ENCODE measurements at regions not wholly inside any gene's neighbourhood (a gene's known extent, or its start where the extent isn't known, plus 50 kb on each side); places are given as distances from the start of the nearest gene placed in this dataset.
"Not testable (repeated sequence)": the region's sequence is repeated elsewhere in the genome, so short reads cannot be mapped to it uniquely, and the experiment has no call there.

- no peaks in the 10 kb centered on the region for H3K9me3 ChIP-seq
- 41 to 71% methylated on average over 1 of the region's 1 CpG for WGBS, 2 donors
- ATAC-seq (no peak), DNase-seq (no peak)
- no peaks in the 10 kb centered on the region for H3K36me3 ChIP-seq (replicated peaks in 1 of 2; ENCODE audit: insufficient read depth in 1 of 2, low read depth in 2 of 2)
- no peaks in the 10 kb centered on the region for H3K4me1 ChIP-seq
- no peak overlapping the region for H3K4me3 ChIP-seq
- TF ChIP-seq POLR2A (IDR thresholded peaks at IDR 0.05) (no peak), CTCF (IDR thresholded peaks at IDR 0.05) (no peak)
- no peak overlapping the region for H3K27ac ChIP-seq
- no peaks in the 10 kb centered on the region for H3K27me3 ChIP-seq
- intact Hi-C loops (cut with DNase I): no loop called here
These were observed 81.2 kb upstream of the PTH start for GRCh38 chr11:13576995-13577394.

GRCh38 chr11:13575385-13575784, 79.6 kb upstream of the PTH start:
- H3K36me3 ChIP-seq (replicated peaks in 1 of 2; ENCODE audit: insufficient read depth in 1 of 2, low read depth in 2 of 2); intact Hi-C loops (cut with DNase I); H3K9me3 ChIP-seq; H3K27me3 ChIP-seq; H3K27ac ChIP-seq; ATAC-seq; DNase-seq; H3K4me3 ChIP-seq; H3K4me1 ChIP-seq: not testable (repeated sequence)
- 89 to 94% methylated on average over 1 of the region's 1 CpG for WGBS, 2 donors

DNA sequence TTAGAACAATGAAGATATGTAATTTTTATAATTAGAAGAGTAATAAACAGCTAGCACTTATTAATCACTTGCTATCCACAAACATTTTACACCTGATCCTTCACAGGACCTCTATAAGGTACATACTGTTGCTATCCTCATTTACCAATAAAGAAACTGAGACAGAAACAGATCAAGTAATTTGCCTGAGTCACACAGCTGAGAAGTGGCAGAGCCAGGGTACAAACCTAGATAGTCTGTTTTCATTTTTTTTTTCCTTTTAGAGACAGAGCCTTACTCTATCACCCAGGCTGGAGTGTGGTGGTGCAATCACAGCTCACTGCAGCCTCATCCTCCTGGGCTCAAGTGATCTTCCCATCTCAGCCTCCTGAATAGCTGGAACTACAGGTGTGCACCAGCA, 71.8 kb upstream of the PTH start:
- DNase-seq (no peak), ATAC-seq (no peak)
- no peak overlapping the region for H3K4me3 ChIP-seq
- no peaks in the 10 kb centered on the region for H3K9me3 ChIP-seq
- H3K27me3 ChIP-seq: no peaks in the 10 kb centered on the region
- no peaks in the 10 kb centered on the region for H3K4me1 ChIP-seq
- no peak for TF ChIP-seq POLR2A (IDR thresholded peaks at IDR 0.05)
- TF ChIP-seq CTCF (IDR thresholded peaks at IDR 0.05): no peak
- intact Hi-C loops (cut with DNase I): no loop called here
- no peaks in the 10 kb centered on the region for H3K36me3 ChIP-seq (replicated peaks in 1 of 2; ENCODE audit: insufficient read depth in 1 of 2, low read depth in 2 of 2)
- no peak overlapping the region for H3K27ac ChIP-seq

DNA sequence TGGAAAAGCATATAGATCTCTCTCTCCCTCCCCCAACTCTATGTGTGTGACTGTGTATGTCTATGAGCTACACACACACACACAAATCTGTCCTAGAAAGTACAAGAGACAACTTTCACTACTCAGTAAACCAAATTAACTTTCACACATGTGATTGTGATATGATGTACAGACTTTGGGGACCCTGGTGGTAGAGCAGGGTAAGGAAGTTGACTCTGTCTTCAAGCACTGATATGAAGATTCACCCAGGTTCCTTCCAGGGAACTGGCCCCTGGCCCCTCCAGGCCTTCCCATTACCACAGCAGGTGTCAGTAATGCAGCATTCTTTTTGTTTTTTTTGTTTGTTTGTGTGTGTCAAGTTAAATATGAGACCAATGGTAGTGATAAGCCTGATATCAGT, 66.1 kb upstream of the PTH start:
- intact Hi-C loops (cut with DNase I): no loop called here
- TF ChIP-seq CTCF (IDR thresholded peaks at IDR 0.05) (no peak), POLR2A (IDR thresholded peaks at IDR 0.05) (no peak)
- H3K27ac ChIP-seq: no peak overlapping the region
- ATAC-seq (no peak), DNase-seq (no peak)
- no peaks in the 10 kb centered on the region for H3K9me3 ChIP-seq
- no peak overlapping the region for H3K4me3 ChIP-seq
- no peaks in the 10 kb centered on the region for H3K4me1 ChIP-seq
- no peaks in the 10 kb centered on the region for H3K27me3 ChIP-seq
- no peaks in the 10 kb centered on the region for H3K36me3 ChIP-seq (replicated peaks in 1 of 2; ENCODE audit: insufficient read depth in 1 of 2, low read depth in 2 of 2)

DNA sequence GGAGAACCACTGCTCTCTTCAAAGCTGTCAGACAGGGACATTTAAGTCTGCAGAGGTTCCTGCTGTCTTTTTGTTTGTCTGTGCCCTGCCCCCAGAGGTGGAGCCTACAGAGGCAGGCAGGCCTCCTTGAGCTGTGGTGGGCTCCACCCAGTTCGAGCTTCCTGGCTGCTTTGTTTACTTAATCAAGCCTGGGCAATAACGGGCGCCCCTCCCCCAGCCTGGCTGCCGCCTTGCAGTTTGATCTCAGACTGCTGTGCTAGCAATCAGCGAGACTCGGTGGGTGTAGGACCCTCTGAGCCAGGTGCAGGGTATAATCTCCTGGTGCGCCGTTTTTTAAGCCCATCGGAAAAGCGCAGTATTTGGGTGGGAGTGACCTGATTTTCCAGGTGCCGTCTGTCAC, 64.5 kb upstream of the PTH start:
- H3K4me1 ChIP-seq; DNase-seq; intact Hi-C loops (cut with DNase I); H3K9me3 ChIP-seq; H3K4me3 ChIP-seq; H3K27me3 ChIP-seq; H3K36me3 ChIP-seq (replicated peaks in 1 of 2; ENCODE audit: insufficient read depth in 1 of 2, low read depth in 2 of 2); ATAC-seq; H3K27ac ChIP-seq: not testable (repeated sequence)
- 59 to 66% methylated on average over 5 to 11 of the region's 11 CpGs for WGBS, 2 donors

- H3K27ac ChIP-seq: no peak overlapping the region
- H3K9me3 ChIP-seq: no peaks in the 10 kb centered on the region
- H3K27me3 ChIP-seq: no peaks in the 10 kb centered on the region
- no peaks in the 10 kb centered on the region for H3K36me3 ChIP-seq (replicated peaks in 1 of 2; ENCODE audit: insufficient read depth in 1 of 2, low read depth in 2 of 2)
- no peaks in the 10 kb centered on the region for H3K4me1 ChIP-seq
- WGBS, 2 donors: 68 to 69% methylated on average over 3 of the region's 3 CpGs
- no peak overlapping the region for H3K4me3 ChIP-seq
- intact Hi-C loops (cut with DNase I): no loop called here
- DNase-seq: no peak
- TF ChIP-seq CTCF (IDR thresholded peaks at IDR 0.05) (no peak), POLR2A (IDR thresholded peaks at IDR 0.05) (no peak)
- ATAC-seq: no peak
These were observed 57.0 kb upstream of the PTH start for GRCh38 chr11:13552784-13553183.

Data from body of pancreas (tissue), 4 donors.